K562 (cell line): ENCODE measurements at regions not wholly inside any gene's neighbourhood (a gene's known extent, or its start where the extent isn't known, plus 50 kb on each side); places are given as distances from the start of the nearest gene placed in this dataset.

Experiments
- ATAC-seq: fragments of 200-7000 bp; cut with Tn5 transposase; 3 replicates; pipeline ENCODE4 v1.9.1; 2020; ENCODE audit warnings: moderate library complexity
- BruUV-seq: library from RNA; stranded (reverse); fragments of 400-500 nt; replicated peaks from 2 replicates; lab custom pipeline; 2021; lab: Mats Ljungman, UMichigan
- CTCF ChIA-PET: fragments of 300-600 bp; formaldehyde crosslinking; extraction: SDS; loops from one replicate; lab custom pipeline; 2021; ENCODE audit warnings: low intra/inter-chr PET ratio; lab: Yijun Ruan, JAX
- POLR2A ChIA-PET: fragments of 300-600, 350-650 bp; sonication (Branson Sonifier 250); formaldehyde crosslinking; extraction: SDS; loops from one replicate; lab custom pipeline; 2021; ENCODE audit warnings: antibody characterized with exemption, inconsistent platforms; lab: Yijun Ruan, JAX
- DNase-seq, 4 experiments: peaks; one replicate each; pipeline versions ENCODE4 v3.0.0 to v3.0.0-alpha.2; 2011 to 2018; ENCODE audit warnings: low spot score in 3 of 4, mixed read lengths in 3 of 4; ENCODE audit errors: extremely low read depth in 1 of 4
- FAIRE-seq: peaks from 2 replicates; lab custom pipeline; 2011; peaks lifted over from hg19 to GRCh38; lab: Jason Lieb, UNC
- H2AFZ ChIP-seq: 2 replicates; pipeline ENCODE4 v1.6.0; 2011; ENCODE audit warnings: low read depth, low read length, control low read depth, inconsistent platforms
- H3K27ac ChIP-seq: fragments of 200-600 bp; 3 replicates; pipeline ENCODE4 v1.8.0; 2011; ENCODE audit warnings: low read depth, mild to moderate bottlenecking, control low read depth, inconsistent platforms, low read length, moderate library complexity, mixed read lengths; ENCODE audit errors: extremely low read depth
- H3K27me3 ChIP-seq, 2 experiments: fragments of 300-600 bp in 1 of 2; 2 replicates in 1 of 2; 3 replicates in 1 of 2; pipeline versions ENCODE4 v1.6.0 to v1.8.0; 2011; ENCODE audit warnings: inconsistent platforms in 2 of 2, low read length in 2 of 2, mild to moderate bottlenecking in 1 of 2, mixed read lengths in 1 of 2, moderate library complexity in 1 of 2; ENCODE audit not compliant: control insufficient read depth in 2 of 2, insufficient read depth in 2 of 2
- H3K36me3 ChIP-seq: fragments of 300-600 bp; 3 replicates; pipeline ENCODE4 v1.8.0; 2011; ENCODE audit warnings: mild to moderate bottlenecking, low read length, inconsistent platforms; ENCODE audit not compliant: control insufficient read depth, insufficient read depth
- H3K4me1 ChIP-seq, 2 experiments: fragments of 200-600 bp in 1 of 2; replicated peaks in 1 of 2; 2 replicates in 1 of 2; 3 replicates in 1 of 2; pipeline versions ENCODE4 v1.5.1 to v1.8.0; 2011; ENCODE audit warnings: inconsistent platforms in 2 of 2, low read length in 2 of 2, mild to moderate bottlenecking in 1 of 2, mixed read lengths in 1 of 2, moderate library complexity in 1 of 2; ENCODE audit not compliant: control insufficient read depth in 2 of 2, insufficient read depth in 2 of 2
- H3K4me2 ChIP-seq: 2 replicates; pipeline ENCODE4 v1.6.1; 2011; ENCODE audit warnings: low read length, control low read depth, inconsistent platforms, mixed read lengths; ENCODE audit not compliant: insufficient read depth
- H3K4me3 ChIP-seq: fragments of 200-600 bp; sonication (generic), shearing (Covaris generic); 2 replicates; pipeline ENCODE4 v1.5.1; 2016; ENCODE audit warnings: control low read depth, inconsistent platforms
- H3K79me2 ChIP-seq: fragments of 200-600 bp; 3 replicates; pipeline ENCODE4 v1.8.0; 2011; ENCODE audit warnings: low read length, inconsistent platforms; ENCODE audit not compliant: control insufficient read depth, insufficient read depth
- H3K9ac ChIP-seq, 2 experiments: 2 replicates each; pipeline versions ENCODE4 v1.6.0 to v1.6.1; 2011; ENCODE audit warnings: low read depth in 2 of 2, low read length in 2 of 2, control low read depth in 1 of 2, inconsistent platforms in 1 of 2, mild to moderate bottlenecking in 1 of 2, mixed read lengths in 1 of 2; ENCODE audit not compliant: insufficient read depth in 1 of 2
- H3K9me1 ChIP-seq: one replicate; pipeline ENCODE4 v1.6.0; 2011; ENCODE audit warnings: inconsistent platforms, mild to moderate bottlenecking, low read length, moderate library complexity; ENCODE audit not compliant: control insufficient read depth, insufficient read depth
- H3K9me3 ChIP-seq: replicated peaks from 2 replicates; pipeline ENCODE4 v1.5.1; 2011; ENCODE audit warnings: low read depth, low read length, inconsistent platforms; ENCODE audit not compliant: control insufficient read depth, insufficient read depth
- H4K20me1 ChIP-seq: replicated peaks from 2 replicates; pipeline ENCODE4 v1.6.1; 2011; ENCODE audit warnings: low read length, inconsistent platforms, mixed read lengths; ENCODE audit not compliant: control insufficient read depth, insufficient read depth
- BRD9 ChIP-seq: fragments of 450-650 bp; IDR thresholded peaks from 2 replicates; pipeline ENCODE4 v1.6.1; 2018; ENCODE audit warnings: low read depth; ENCODE audit not compliant: partially characterized antibody
- FOXJ2 ChIP-seq: fragments of 200-800 bp; sonication (Bioruptor generic); IDR thresholded peaks from 2 replicates; pipeline ENCODE4 v1.6.1; 2016; ENCODE audit warnings: missing genetic modification characterization, missing compliant biosample characterization
- GABPB1 ChIP-seq: sonication (generic); formaldehyde crosslinking; IDR thresholded peaks from 2 replicates; pipeline ENCODE4 v1.8.0; 2022; ENCODE audit warnings: mild to moderate bottlenecking, missing genetic modification reagents
- GATAD2A ChIP-seq: fragments of 450-650 bp; IDR thresholded peaks from 2 replicates; pipeline ENCODE4 v1.6.1; 2017
- MAFG ChIP-seq: fragments of 450-650 bp; conservative IDR thresholded peaks from 2 replicates; pipeline ENCODE4 v1.6.1; 2016; ENCODE audit warnings: missing genetic modification characterization, missing compliant biosample characterization
- POLR2G ChIP-seq: fragments of 200-400 bp; formaldehyde crosslinking; IDR thresholded peaks from 2 replicates; pipeline ENCODE4 v1.6.1; 2017; ENCODE audit warnings: low read depth, mild to moderate bottlenecking, antibody characterized with exemption, low read length, moderate library complexity
- RFX5 ChIP-seq: IDR thresholded peaks from 2 replicates; pipeline ENCODE4 v1.6.1; 2011; ENCODE audit warnings: low read depth, mild to moderate bottlenecking, improper control_type of control experiment, low read length
- SMAD3 ChIP-seq: fragments of 450-650 bp; formaldehyde crosslinking; conservative IDR thresholded peaks from 2 replicates; pipeline ENCODE4 v1.4.0; 2020; ENCODE audit warnings: mild to moderate bottlenecking
- SNIP1 ChIP-seq: fragments of 450-650 bp; IDR thresholded peaks from 2 replicates; pipeline ENCODE4 v1.7.1; 2017; ENCODE audit warnings: low read depth, mild to moderate bottlenecking
- TAF7 ChIP-seq: fragments of 450-650 bp; IDR thresholded peaks from 2 replicates; pipeline ENCODE4 v1.6.1; 2016; ENCODE audit warnings: missing genetic modification characterization, missing compliant biosample characterization
- TEAD1 ChIP-seq, 2 experiments: fragments of 450-650 bp in 1 of 2; sonication (generic) in 1 of 2; formaldehyde crosslinking; IDR thresholded peaks; 2 replicates each; pipeline versions ENCODE4 v1.4.0 to v1.8.0; 2020 to 2022; ENCODE audit warnings: mild to moderate bottlenecking in 2 of 2, missing genetic modification reagents in 1 of 2
- ZNF217 ChIP-seq: sonication (generic); formaldehyde crosslinking; IDR thresholded peaks from 2 replicates; pipeline ENCODE4 v1.8.0; 2022; ENCODE audit warnings: mild to moderate bottlenecking, missing genetic modification reagents
- ZNF324 ChIP-seq: fragments of 250-450 bp; sonication (Bioruptor Pico); IDR thresholded peaks from 2 replicates; pipeline ENCODE4 v1.4.0; 2020; ENCODE audit warnings: mild to moderate bottlenecking
- ZNF507 ChIP-seq: conservative IDR thresholded peaks from 2 replicates; pipeline ENCODE4 v1.6.1; 2017; ENCODE audit warnings: missing genetic modification characterization, missing compliant biosample characterization
- ZNF830 ChIP-seq: fragments of 250-450 bp; sonication (Bioruptor Pico); IDR thresholded peaks from 2 replicates; pipeline ENCODE4 v1.5.0; 2021; ENCODE audit warnings: mild to moderate bottlenecking
- ZSCAN29 ChIP-seq: fragments of 450-650 bp; IDR thresholded peaks from 2 replicates; pipeline ENCODE4 v1.6.1; 2017
- WGBS: fragments of 100-300 bp; shearing (Covaris generic); methylation state at CpG from one replicate; pipeline ENCODE4 v1.1.6; 2016; ENCODE audit warnings: low coverage, mixed read lengths; ENCODE audit not compliant: insufficient coverage; ENCODE audit errors: missing lambda C conversion rate; 5-methylcytosine and 5-hydroxymethylcytosine counted together
- in situ Hi-C: fragments of 300-500 bp; cut with MboI; formaldehyde crosslinking; loops from 4 replicates; pipeline ENCODE4 v1.15.0; 2018; ENCODE audit warnings: inconsistent platforms, mixed read lengths
- intact Hi-C: fragments of 100-400 bp; cut with micrococcal nuclease; formaldehyde crosslinking; loops from 2 replicates; pipeline ENCODE4 v1.14.2; 2022
- TF ChIP-seq, protein P1 (sequence below): fragments of 250-450 bp; sonication (Bioruptor Pico); IDR thresholded peaks from 2 replicates; pipeline ENCODE4 v1.5.0; 2021; ENCODE audit warnings: mild to moderate bottlenecking, borderline replicate concordance

- TF ChIP-seq BRD9: no peak
These were observed 742.1 kb downstream of the MAFB start (continued) for GRCh38 chr20:39946931-39947330.

- H3K9me1 ChIP-seq: no peaks in the 10 kb centered on the region
- H3K4me1 ChIP-seq: no peaks in the 10 kb centered on the region
- H3K27me3 ChIP-seq: no peaks in the 10 kb centered on the region
- BruUV-seq: no TSS peak
- no peaks in the 10 kb centered on the region for H3K36me3 ChIP-seq
- no peaks in the 10 kb centered on the region for H4K20me1 ChIP-seq
- FAIRE-seq (no peak), ATAC-seq (no peak), DNase-seq (no peak)
- no peak overlapping the region for H3K9ac ChIP-seq
- in situ Hi-C loops (no loop called here), intact Hi-C loops (no loop called here)
- no peak overlapping the region for H3K27ac ChIP-seq
- WGBS: 0% methylated on average over 5 of the region's 5 CpGs
- H3K9me3 ChIP-seq: peaks cover 4% of the 10 kb centered on the region
- H3K79me2 ChIP-seq: no peaks in the 10 kb centered on the region
- no peak overlapping the region for H2AFZ ChIP-seq
- CTCF ChIA-PET: no interaction called here
- TF ChIP-seq GATAD2A: no peak
- no peak for TF ChIP-seq SMAD3 (CRISPR knock-in tag)
- TF ChIP-seq ZNF217 (CRISPR knock-in tag): no peak
- TF ChIP-seq, protein P1, sequence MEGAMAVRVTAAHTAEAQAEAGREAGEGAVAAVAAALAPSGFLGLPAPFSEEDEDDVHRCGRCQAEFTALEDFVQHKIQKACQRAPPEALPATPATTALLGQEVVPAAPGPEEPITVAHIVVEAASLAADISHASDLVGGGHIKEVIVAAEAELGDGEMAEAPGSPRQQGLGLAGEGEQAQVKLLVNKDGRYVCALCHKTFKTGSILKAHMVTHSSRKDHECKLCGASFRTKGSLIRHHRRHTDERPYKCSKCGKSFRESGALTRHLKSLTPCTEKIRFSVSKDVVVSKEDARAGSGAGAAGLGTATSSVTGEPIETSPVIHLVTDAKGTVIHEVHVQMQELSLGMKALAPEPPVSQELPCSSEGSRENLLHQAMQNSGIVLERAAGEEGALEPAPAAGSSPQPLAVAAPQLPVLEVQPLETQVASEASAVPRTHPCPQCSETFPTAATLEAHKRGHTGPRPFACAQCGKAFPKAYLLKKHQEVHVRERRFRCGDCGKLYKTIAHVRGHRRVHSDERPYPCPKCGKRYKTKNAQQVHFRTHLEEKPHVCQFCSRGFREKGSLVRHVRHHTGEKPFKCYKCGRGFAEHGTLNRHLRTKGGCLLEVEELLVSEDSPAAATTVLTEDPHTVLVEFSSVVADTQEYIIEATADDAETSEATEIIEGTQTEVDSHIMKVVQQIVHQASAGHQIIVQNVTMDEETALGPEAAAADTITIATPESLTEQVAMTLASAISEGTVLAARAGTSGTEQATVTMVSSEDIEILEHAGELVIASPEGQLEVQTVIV (CRISPR knock-in tag): no peak
- no peak for TF ChIP-seq RFX5
- no peak for TF ChIP-seq POLR2G
- TF ChIP-seq ZNF507 (tag): no peak
- TF ChIP-seq TEAD1 (CRISPR knock-in tag; IDR thresholded peaks at IDR 0.05): no peak
- no peak for TF ChIP-seq SNIP1
- TF ChIP-seq GABPB1 (CRISPR knock-in tag): no peak
- TF ChIP-seq ZNF830: no peak
- no peak for TF ChIP-seq FOXJ2 (tag)
- no peak for TF ChIP-seq ZNF324 (CRISPR knock-in tag)
- no peak for TF ChIP-seq TAF7
- no peak for TF ChIP-seq ZSCAN29
- no peak for TF ChIP-seq MAFG (tag)
- POLR2A ChIA-PET: no interaction called here
- no peak overlapping the region for H3K4me3 ChIP-seq
- no peak overlapping the region for H3K4me2 ChIP-seq
These were observed 742.8 kb downstream of the MAFB start for GRCh38 chr20:39946053-39946810.
